ENCODE measurements at regions not wholly inside any gene's neighbourhood (a gene's known extent, or its start where the extent isn't known, plus 50 kb on each side); places are given as distances from the start of the nearest gene placed in this dataset.

DNA sequence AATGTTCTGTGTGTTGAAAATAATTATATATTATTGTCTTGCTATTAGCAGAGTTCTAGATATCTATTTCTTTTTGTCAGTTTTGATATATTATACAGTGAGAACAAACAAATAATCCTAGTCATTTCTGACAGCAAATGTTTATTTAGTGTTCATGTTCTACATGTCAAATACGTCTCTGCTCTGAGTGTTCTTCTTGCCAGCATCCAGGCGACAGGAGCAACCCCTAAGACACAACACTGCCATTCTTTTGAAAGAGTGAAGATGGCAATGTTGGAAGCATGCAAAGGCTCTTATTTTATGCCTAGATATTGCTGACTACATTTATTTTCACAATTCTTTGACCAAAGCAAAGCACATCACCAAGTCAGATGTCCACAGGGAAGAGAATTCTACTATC lies 1556.6 kb upstream of the TMEFF2 start:
- no peaks in the 10 kb centered on the region for H3K9me3 Mint-ChIP-seq (ENCODE audit: unreplicated experiment)
- H3K4me3 Mint-ChIP-seq (ENCODE audit: unreplicated experiment), result no peak overlapping the region
- H3K27me3 Mint-ChIP-seq (ENCODE audit: insufficient read depth, unreplicated experiment), result no peaks in the 10 kb centered on the region
- CTCF ChIA-PET, result no interaction called here
- H3K4me1 Mint-ChIP-seq (ENCODE audit: low read depth, unreplicated experiment), result no peaks in the 10 kb centered on the region
- BruUV-seq (replicated peaks), result no TSS peak
- H3K36me3 ChIP-seq (ENCODE audit: control insufficient read depth, insufficient read depth, low read length), result no peaks in the 10 kb centered on the region
- POLR2A ChIA-PET, result no interaction called here
- no peak for TF ChIP-seq CTCF (IDR thresholded peaks at IDR 0.05; ENCODE audit: insufficient read depth in 1 of 2, low read depth in 1 of 2, low read length in 1 of 2, severe bottlenecking in 1 of 2, unreplicated experiment in 1 of 2)
- no peak overlapping the region for H3K27ac Mint-ChIP-seq (ENCODE audit: unreplicated experiment)
- no peaks in the 10 kb centered on the region for H3K27me3 ChIP-seq (replicated peaks; ENCODE audit: control insufficient read depth, insufficient read depth, low read length)
- no peaks in the 10 kb centered on the region for H3K9me3 ChIP-seq
- no peak for DNase-seq
- no peak overlapping the region for H3K4me3 ChIP-seq (ENCODE audit: low read depth, low read length)
- no peaks in the 10 kb centered on the region for H3K36me3 Mint-ChIP-seq (ENCODE audit: insufficient read depth, unreplicated experiment)
- no peaks in the 10 kb centered on the region for H3K4me1 ChIP-seq
- intact Hi-C loops (cut with micrococcal nuclease; ENCODE audit: unreplicated experiment), result no loop called here

DNA sequence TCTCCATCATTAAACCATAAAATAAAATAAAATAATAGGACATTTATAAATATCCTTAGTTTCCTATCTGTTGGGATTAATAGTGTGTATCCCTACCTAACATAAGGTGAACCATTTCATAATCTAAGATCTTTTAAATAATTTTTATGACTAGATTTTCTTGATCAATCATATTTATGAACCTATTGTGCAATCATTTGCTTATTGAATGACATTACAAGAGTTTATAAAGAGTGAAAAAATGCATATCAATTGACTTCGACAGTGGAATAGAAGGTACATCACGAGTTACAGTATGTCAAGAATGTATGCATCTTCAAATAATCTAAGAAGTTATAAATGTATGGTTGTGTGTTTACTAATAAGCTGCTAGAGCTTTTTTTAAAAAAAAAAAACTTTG lies 1554.8 kb upstream of the TMEFF2 start:
- TF ChIP-seq CTCF (IDR thresholded peaks at IDR 0.05; ENCODE audit: insufficient read depth in 1 of 2, low read depth in 1 of 2, low read length in 1 of 2, severe bottlenecking in 1 of 2, unreplicated experiment in 1 of 2), result no peak
- no peaks in the 10 kb centered on the region for H3K9me3 ChIP-seq
- H3K27me3 Mint-ChIP-seq (ENCODE audit: insufficient read depth, unreplicated experiment), result no peaks in the 10 kb centered on the region
- intact Hi-C loops (cut with micrococcal nuclease; ENCODE audit: unreplicated experiment), result no loop called here
- H3K27ac Mint-ChIP-seq (ENCODE audit: unreplicated experiment), result no peak overlapping the region
- no TSS peak for BruUV-seq (replicated peaks)
- DNase-seq, result no peak
- H3K9me3 Mint-ChIP-seq (ENCODE audit: unreplicated experiment), result no peaks in the 10 kb centered on the region
- H3K4me3 ChIP-seq (ENCODE audit: low read depth, low read length), result no peak overlapping the region
- H3K4me1 ChIP-seq, result no peaks in the 10 kb centered on the region
- H3K4me1 Mint-ChIP-seq (ENCODE audit: low read depth, unreplicated experiment), result no peaks in the 10 kb centered on the region
- POLR2A ChIA-PET, result no interaction called here
- H3K36me3 ChIP-seq (ENCODE audit: control insufficient read depth, insufficient read depth, low read length), result no peaks in the 10 kb centered on the region
- H3K4me3 Mint-ChIP-seq (ENCODE audit: unreplicated experiment), result no peak overlapping the region
- no peaks in the 10 kb centered on the region for H3K36me3 Mint-ChIP-seq (ENCODE audit: insufficient read depth, unreplicated experiment)
- H3K27me3 ChIP-seq (replicated peaks; ENCODE audit: control insufficient read depth, insufficient read depth, low read length), result no peaks in the 10 kb centered on the region
- CTCF ChIA-PET, result no interaction called here

- intact Hi-C loops (cut with micrococcal nuclease; ENCODE audit: unreplicated experiment), result no loop called here
Observed at GRCh38 chr2:193743089-193743488, 1548.4 kb upstream of the TMEFF2 start.

More at GRCh38 chr2:193743089-193743488, 1548.4 kb upstream of the TMEFF2 start:
- no TSS peak for BruUV-seq (replicated peaks)
- no peaks in the 10 kb centered on the region for H3K9me3 ChIP-seq
- CTCF ChIA-PET, result no interaction called here
- no peak for DNase-seq
- no peaks in the 10 kb centered on the region for H3K27me3 Mint-ChIP-seq (ENCODE audit: insufficient read depth, unreplicated experiment)
- no peaks in the 10 kb centered on the region for H3K4me1 Mint-ChIP-seq (ENCODE audit: low read depth, unreplicated experiment)
- H3K27me3 ChIP-seq (replicated peaks; ENCODE audit: control insufficient read depth, insufficient read depth, low read length), result no peaks in the 10 kb centered on the region
- no peaks in the 10 kb centered on the region for H3K36me3 Mint-ChIP-seq (ENCODE audit: insufficient read depth, unreplicated experiment)
- H3K9me3 Mint-ChIP-seq (ENCODE audit: unreplicated experiment), result no peaks in the 10 kb centered on the region
- H3K4me3 ChIP-seq (ENCODE audit: low read depth, low read length), result no peak overlapping the region
- no peaks in the 10 kb centered on the region for H3K36me3 ChIP-seq (ENCODE audit: control insufficient read depth, insufficient read depth, low read length)
- no peaks in the 10 kb centered on the region for H3K4me1 ChIP-seq
- H3K27ac Mint-ChIP-seq (ENCODE audit: unreplicated experiment), result no peak overlapping the region
- POLR2A ChIA-PET, result no interaction called here
- no peak overlapping the region for H3K4me3 Mint-ChIP-seq (ENCODE audit: unreplicated experiment)
- no peak for TF ChIP-seq CTCF (IDR thresholded peaks at IDR 0.05; ENCODE audit: insufficient read depth in 1 of 2, low read depth in 1 of 2, low read length in 1 of 2, severe bottlenecking in 1 of 2, unreplicated experiment in 1 of 2)
